GM19351 (cell line): ENCODE measurements at regions not wholly inside any gene's neighbourhood (a gene's known extent, or its start where the extent isn't known, plus 50 kb on each side); places are given as distances from the start of the nearest gene placed in this dataset.
"Not testable (repeated sequence)": the region's sequence is repeated elsewhere in the genome, so short reads cannot be mapped to it uniquely, and the experiment has no call there.

ENCODE experiments used
- ATAC-seq: cut with Tn5 transposase; IDR thresholded peaks from one replicate; pipeline ENCODE4 v1.9.1; 2021; ENCODE audit warnings: mild to moderate bottlenecking, moderate library complexity; ENCODE audit not compliant: unreplicated experiment

- ATAC-seq: no peak
Measured at GRCh38 chr20:2203436-2203835, 92.4 kb upstream of the TGM3 start.

- ATAC-seq: no peak
Measured at GRCh38 chr20:2204021-2204420, 91.8 kb upstream of the TGM3 start.

- peak; percentile 75 for ATAC-seq
Measured at GRCh38 chr20:2206957-2207769, 88.6 kb upstream of the TGM3 start.

- ATAC-seq: no peak
Measured at GRCh38 chr20:2207770-2208097, 88.1 kb upstream of the TGM3 start.

- no peak for ATAC-seq
Measured at GRCh38 chr20:2208897-2209296, 86.9 kb upstream of the TGM3 start.

- no peak for ATAC-seq
Measured at GRCh38 chr20:2210646-2211552, 84.9 kb upstream of the TGM3 start.

- no peak for ATAC-seq
Measured at GRCh38 chr20:2212456-2213015, 83.3 kb upstream of the TGM3 start.

- ATAC-seq: no peak
Measured at GRCh38 chr20:2213401-2213800, 82.4 kb upstream of the TGM3 start.

- no peak for ATAC-seq
Measured at GRCh38 chr20:2217857-2218539, 77.8 kb upstream of the TGM3 start.

- ATAC-seq: no peak
Measured at GRCh38 chr20:2219481-2220006, 76.3 kb upstream of the TGM3 start.

GRCh38 chr20:2220298-2220697 lies 75.5 kb upstream of the TGM3 start:
- ATAC-seq: no peak

- no peak for ATAC-seq
Measured at GRCh38 chr20:2221921-2222320, 73.9 kb upstream of the TGM3 start.

GRCh38 chr20:2223558-2224367 lies 72.0 kb upstream of the TGM3 start:
- ATAC-seq: no peak

GRCh38 chr20:2224368-2224639 lies 71.5 kb upstream of the TGM3 start:
- ATAC-seq: no peak

- not testable (repeated sequence) for ATAC-seq
Measured at GRCh38 chr20:2227285-2227684, 68.5 kb upstream of the TGM3 start.

- ATAC-seq: no peak
Measured at GRCh38 chr20:2227861-2228260, 67.9 kb upstream of the TGM3 start.

GRCh38 chr20:2228926-2229325 lies 66.9 kb upstream of the TGM3 start:
- ATAC-seq: no peak

GRCh38 chr20:2230726-2231488 lies 64.9 kb upstream of the TGM3 start:
- ATAC-seq: no peak

- ATAC-seq: no peak
Measured at GRCh38 chr20:2231701-2232100, 64.1 kb upstream of the TGM3 start.
